ENCODE measurements at regions not wholly inside any gene's neighbourhood (a gene's known extent, or its start where the extent isn't known, plus 50 kb on each side); places are given as distances from the start of the nearest gene placed in this dataset.

DNA sequence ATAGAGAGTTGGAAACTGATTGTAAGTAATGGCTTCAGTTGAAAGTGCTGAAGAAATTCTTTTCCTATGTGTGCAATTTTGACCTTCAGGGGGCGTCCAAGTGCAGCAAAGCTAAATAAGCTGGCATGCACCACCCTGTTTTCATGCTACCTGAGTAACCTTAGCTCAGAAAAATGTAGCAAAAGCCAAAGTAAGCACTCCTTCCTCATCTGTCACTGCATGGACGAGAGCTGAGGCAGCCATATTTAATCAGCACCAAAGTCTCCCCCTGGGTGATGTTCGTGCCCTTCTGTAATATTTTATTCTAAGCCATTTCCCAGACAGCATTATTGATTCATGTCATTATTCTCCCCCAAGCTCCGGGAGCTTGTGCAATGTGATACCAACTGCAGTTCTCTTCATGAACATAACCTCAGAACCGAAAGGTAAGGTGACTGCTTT is 123.1 kb downstream of the RPS12 start:
- DNase-seq, result no peak

DNA sequence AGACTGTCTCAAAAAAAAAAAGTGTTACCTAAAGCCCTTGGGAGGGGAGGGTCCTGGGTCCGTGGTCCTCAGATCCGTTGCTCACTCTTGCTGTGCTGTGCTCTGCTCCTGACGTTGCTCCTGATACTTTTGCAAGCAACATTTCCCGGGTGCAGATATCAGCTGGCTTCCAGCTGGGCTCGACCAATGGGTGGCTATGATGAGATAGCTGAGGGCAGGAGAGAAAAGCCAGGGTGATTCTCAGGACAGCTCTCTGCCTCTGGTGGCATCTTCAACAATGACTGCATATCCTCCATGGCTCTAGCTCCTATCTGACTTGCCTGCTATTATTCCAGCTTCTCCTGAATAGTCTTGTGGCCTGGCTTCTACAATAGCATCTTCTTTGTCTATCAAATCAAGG is 134.5 kb downstream of the RPS12 start:
- no peak for DNase-seq

DNA sequence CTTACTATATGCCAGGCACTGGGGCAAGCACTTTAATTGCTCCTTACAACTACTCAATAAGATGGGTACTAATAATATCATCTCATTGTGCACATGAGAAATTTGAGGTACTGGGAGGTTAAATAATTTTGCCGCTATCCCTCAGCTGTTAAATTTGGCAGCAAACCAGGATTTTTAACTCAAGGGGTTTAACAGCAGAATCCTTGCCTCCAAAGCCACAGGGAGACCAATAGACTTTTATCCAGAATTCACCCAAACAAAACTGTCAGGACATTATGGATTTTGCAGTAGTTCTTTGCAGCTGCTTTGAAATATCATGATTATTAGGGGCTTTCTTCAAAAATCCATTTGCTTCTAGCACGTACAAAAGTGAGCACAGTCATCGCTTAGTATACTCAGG is 136.2 kb downstream of the RPS12 start:
- DNase-seq, result no peak

DNA sequence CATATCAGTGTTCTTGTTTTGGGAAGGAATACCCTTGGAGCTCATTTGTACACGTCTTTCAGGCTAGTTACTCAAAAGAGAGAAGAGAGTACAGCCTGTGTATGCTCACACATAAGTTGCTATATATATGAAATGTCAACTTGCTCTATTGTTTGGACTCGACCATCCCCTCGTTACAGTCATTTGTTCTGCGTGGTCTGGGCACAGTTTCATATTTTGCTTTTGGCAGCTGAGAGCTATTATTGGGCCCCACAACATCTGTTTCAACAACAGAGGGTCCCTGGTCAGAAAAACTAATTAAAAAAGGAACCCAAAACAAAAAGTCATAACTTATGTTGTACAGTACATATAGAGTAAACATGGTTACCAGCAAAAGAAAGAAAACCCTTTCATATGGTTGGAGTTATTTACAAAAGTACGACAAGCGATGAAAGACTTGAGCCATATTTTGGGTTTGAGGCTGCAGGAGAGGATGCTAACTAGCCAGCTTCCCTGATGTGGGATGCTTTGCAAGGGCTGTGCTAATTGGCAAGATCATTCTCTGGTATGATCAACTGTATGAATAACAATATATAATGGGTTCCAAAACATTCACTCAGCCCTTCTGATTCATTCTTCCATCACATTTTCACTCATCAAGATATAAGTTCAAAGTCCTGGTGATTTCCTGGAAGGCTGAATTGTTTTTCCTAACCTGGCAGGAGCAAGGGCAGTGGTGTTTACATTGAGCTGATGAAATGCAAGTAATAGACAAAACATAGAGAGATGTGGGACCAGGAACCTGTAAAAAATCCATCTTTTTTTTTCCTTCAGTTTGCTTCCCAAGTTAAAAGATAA is 137.9 kb downstream of the RPS12 start:
- no peak for DNase-seq

DNA sequence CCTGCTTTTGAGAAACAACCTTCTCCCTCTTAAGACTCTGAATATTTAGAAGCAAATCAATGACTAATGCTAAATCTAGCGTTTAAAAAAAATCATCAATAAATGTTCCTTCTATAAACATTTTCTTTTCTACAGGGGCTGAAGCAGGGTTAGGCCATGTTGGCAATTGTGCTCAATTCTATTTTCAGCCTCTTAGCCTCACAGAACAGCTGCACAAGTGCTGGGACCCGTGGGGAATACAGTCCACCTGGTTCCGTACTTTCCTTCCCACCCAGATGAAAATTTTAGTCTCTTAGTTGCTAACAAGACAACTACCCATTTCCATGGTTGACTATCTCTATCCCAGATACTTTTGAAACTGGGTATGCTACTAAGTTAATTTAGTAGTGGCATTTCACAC is 138.6 kb downstream of the RPS12 start:
- no peak for DNase-seq

DNA sequence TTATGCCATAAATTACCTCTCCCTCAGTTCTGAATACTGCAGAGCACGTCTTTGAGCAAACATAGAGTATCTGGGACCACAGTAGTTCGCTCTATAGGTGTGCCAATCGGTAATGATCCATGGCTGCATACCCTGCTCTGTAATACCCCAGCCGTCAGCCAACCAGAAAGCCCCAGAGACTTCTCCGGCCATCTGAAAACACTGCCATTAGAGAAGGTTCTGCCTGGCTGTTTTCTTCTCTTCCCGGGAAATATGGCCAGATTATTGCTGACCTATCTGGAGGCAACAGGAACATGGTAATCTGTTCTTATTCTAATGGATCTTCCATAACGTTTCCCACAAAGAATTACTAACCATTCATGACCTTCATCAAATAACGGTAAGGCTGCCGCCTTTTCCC is 139.9 kb downstream of the RPS12 start:
- DNase-seq, result no peak

DNA sequence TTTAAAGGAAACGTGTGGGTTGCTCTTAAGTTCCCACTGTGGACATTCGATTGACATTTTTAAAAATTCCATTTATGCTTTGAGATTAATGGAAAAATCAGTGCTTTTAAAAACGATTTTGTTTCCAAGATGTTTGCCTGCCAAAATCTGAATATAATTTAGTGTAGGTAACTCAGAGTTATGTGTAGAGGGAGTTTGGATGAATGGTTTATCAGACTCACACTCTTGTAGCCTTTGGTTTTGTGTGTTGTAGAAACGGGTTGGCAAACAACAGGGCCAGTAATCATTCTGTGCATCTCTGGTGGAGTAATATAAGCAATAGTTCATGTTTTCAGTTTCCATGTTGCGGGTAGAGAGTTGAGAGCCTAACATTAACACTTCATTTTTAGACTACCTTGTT is 140.6 kb downstream of the RPS12 start:
- DNase-seq, result no peak

DNA sequence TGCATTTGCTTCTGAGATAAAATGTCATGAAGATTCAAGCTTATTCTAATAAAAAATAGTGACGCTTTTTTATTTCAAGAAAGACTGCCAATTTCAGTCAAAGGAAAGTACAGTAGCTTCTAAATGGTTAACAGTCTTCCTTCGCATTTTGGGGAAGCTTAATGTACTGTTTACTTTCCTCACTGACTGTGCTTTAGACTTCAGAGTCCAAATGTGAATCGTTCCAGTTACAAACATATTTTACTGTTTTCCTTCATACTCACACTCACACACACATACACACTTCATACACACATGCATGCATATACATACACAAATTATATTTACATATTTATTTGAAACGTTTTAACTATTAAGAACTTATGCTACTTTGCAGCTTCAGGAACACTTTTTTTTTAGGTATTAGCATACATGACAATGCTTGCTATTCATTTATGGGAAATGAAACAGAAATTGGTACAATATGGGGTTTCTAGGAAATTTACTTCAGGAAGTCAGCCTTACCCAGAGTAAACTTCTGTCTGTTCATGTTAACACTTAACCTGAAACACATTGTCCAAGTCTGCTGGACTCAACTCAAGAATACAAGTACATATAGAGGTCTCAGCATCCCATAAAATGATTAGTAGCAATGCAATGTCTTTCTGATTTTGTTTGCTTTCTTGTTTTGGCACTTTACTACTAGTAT is 145.4 kb downstream of the RPS12 start:
- DNase-seq, result no peak

DNA sequence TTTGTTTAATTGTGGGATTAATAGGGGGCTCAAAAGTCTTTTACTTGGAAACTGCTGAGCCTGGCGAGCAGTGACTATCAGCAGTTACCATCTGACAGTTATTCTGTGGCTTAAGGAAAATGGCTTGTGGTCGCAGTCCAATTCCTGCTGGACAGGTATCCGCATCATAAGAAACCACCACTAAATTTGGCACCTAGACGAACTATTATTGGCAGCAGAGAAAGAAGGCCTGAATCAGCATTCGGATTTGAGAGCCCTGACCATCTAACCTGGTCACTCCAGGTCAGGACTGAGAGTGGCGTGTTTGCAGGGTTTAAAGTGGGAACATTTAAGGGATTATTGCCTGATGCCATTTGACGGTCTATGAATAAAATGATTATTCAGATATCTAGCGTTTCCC is 146.4 kb downstream of the RPS12 start:
- no peak for DNase-seq

DNA sequence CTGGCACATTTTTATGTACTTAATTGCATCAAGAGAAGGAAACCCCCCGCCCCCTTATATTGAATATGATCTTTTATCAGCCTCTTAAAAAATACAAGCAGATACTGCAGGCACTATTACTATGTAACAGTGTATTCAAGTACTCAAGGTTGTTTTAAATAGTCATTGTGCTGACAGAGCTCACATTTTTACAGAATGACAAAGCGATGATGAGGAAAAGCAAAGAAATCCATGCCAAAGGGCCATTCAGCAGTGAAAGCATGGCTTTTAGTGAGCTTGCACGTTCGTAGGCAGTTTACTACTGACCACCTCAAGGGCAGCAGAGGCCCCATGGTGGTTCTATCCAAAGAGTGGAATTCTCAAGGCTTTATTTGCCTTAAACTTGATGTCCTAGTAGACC is 146.8 kb downstream of the RPS12 start:
- no peak for DNase-seq

DNA sequence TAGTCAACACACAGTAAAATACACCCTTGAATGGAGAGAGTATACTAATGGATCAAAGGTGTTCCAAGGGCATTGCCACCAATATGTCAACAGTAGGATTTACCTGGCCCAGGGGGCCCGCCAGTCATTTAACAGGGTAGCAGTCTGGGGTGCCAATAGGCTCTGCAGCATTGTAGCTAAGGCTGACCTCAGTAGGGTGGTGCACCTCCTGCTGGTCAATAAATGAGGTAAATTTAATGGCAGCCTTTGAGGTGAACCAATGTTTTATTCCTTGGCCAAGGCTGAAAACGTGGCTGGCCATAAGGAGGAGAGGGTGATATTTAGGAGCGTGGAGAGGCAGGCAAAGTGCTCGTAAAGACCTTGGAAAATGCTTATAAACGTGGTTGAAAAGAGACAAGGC is 147.2 kb downstream of the RPS12 start:
- DNase-seq, result no peak

DNA sequence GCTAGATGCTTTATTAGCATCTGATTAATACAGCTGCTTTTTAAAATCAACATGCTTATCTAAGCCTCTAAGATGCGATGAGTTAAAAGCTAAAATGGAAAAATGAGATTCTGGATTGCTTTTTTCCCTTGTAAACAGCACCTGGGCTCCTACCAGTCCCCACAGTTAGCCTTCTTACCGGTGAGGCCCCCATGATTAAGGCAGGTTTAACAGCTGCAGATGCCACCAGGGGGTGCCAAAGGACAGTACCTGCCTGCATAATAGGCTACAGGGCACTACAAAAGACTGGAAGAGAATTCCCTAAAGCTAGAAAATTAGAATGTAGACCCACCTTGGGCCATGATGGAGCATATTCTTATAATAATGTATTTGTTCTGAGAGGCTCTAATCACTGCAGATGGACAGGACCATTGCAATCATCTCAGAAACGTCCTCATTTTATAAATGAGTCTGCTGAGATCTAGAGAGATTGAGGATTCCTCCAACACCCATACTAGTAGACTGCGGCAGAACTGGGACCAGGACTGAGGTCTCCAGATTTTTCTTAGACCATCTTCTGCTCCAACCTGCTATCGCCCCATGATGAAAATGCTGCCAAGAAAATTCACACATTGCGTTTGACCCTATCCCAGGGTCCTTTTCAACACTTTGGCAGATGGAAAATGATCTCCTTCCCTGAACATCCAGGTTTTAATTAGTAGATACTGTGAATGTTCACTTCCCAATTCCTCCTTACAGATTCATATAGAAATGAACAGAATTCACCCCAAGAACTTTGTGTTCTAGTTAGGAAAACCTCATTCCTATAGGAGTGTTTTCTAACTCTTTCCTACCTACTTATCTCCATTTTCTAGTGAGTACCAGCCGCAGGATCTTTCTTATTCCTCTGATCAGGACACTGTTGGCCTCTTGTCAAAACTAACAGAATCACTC is 148.8 kb downstream of the RPS12 start:
- peak; percentile 35 for DNase-seq

DNA sequence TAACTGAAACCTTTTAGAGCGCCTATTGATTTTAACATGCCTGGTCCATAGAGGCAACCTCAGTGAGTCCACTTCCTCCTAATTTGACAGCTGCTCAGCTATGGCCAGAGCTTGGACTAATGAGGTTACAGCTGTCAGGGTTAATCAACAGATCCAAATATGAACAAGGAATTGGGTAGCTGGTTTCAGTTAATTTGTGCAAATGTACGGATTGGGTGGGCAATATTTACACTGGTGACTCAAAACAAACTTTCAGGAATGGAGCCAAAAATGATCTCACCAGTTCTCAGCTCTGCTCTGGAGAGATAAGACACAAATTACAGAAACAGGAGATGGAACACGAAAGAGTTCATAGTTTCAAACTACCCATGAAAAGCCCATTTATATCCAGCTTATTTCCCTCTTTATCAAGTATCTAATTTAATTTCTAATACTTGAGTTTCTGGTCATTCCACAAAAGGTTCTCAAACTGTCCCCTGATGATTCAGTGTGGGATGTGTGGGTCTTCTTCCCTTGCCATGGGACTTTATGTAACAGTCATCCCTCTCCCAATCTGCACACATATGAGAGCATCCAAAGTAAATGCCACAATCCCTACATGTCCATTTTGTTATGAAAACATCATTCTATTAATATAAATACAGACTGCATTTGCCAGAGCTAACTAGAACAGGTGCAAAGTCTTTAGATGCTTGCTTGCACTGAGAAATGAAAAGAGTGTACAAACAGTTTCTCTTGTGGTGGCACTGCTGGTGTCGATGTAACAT is 149.9 kb downstream of the RPS12 start:
- DNase-seq, result no peak

DNA sequence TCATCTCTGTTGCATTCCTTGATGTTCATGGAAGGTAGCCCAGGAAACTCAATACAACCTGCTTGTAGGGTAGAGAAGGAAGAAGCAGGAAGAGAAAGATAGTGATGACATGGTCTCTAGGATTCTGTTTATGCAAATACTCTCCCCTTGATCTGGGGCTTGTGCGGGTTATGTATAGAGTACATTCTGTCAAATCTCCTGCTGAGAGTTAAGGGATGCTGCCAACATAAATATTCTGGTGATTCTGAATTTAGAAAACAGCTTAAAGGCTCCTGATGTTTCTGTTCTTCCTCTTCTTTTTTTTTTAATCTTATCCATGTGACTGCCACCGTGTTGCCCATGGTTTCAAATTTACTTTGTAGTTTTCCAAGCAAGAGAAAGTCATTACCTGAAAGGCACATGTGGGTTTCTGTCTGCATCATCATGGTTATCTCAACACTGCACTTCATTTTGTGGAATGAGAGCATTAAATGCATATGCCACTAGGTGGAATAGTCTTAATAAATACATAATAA is 150.6 kb downstream of the RPS12 start:
- no peak for DNase-seq

DNA sequence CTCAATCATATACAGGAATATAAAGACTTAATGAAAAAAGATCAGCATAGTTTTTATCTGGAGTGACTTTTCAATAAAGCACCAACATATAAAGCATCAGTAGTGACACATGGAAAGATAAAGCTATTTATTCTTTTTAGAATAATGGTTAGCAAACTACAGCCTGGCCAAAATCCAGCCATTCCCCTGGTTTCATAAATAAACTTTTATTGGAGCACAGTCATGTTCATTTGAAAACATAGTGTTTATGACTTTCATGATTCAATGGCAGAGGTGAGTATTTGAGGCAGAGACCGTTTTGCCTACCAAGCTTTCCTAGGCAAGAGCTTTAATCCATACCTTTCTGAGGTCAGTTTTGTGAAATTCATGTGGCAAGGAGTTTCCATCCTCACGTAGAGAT is 153.5 kb downstream of the RPS12 start:
- DNase-seq, result no peak

DNA sequence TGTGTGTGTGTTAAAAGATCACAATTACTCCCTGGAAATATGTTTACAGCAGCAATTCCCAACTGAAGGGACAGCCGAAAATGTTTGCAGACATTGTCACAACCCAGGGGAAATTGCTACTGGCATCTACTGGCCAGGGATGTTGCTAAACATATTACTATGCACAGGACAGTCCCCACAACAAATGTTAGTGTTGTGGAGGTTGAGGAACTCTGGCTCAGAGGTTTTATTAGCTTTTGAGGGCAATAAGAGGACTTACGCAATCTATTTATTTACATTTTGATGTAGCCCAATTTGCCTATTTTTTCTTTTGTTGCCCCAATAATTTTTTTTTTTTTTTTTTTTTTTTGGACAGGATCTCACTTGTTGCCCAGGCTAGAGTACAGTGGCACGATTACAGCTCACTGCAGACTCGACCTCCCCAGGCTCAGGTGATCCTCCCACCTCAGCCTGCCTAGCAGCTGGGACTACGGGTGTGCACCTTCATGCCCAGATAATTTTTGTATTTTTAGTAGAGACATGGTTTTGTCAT is 154.1 kb downstream of the RPS12 start:
- DNase-seq, result no peak

DNA sequence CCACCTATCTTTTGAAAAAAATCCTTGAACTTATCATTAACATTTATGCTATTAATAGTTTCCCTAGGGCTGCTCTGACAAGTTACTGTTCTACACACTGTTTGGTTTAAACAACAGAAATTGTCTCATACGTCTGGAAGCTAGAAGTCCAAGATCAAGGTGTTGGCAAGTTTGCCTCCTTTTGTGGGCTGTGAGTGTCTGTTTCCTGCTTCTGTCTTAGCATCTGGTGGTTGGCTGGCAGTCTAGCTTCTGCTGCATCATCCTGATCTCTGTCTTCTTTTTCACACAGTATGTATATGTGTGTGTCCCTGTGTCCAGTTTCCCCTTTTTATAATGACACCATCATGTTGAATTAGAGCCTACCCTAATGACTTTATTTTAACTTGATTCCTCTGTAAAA is 154.8 kb downstream of the RPS12 start:
- DNase-seq, result no peak

DNA sequence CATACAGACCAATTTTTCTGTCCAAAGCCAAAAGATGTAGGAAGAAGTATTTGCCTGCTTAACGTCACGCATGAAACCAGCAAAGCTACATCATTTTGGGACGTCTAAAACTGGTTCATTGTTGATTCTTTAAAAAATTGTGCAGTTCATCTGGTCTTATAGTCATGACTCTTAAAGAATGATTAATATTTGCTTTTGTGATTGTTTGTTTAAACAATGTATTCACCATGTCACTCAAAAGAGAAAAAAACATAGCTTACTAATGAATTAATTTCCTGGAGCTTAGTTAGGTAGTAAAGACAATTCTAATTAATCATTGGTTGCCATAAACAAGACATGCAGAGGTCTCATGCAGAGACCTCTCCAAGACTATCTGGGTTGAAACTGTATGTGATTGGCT is 157.3 kb downstream of the RPS12 start:
- DNase-seq, result no peak

DNA sequence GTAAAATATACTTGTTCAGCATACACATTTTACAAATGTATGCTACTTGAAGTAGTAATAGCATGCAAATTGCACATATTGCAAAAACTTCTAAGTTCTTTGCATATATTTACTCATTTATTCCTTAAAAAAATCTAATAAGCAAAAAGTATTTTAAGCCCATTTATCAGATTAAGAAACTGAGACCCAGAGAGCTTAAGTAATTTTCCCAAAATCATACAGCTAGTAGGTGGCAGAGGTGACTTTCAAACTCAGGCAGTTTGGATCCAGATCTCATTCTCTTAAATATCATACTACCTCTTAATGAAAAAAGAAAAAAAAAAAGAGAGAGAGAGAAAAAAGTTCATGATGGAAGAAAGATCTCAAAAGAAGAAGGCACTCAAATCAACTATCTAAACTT is 157.9 kb downstream of the RPS12 start:
- no peak for DNase-seq

DNA sequence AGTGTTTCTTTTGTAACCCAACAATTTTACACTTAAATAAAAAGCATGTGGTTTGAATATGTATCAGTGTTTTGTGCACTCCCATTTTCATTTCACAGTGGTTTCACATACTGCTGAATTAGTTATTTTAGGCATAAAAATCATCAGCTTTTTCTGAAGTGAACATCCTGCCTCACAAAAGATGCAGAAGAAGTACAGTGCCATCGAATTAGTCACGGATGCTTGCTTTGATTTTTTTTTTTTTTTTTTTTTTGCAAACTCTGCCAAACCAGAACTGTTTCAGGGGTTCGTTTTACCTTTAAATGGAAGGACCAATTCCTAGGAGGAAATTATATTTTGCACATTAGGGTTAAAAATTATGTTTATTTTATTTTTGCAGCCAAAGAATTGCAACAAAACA is 158.6 kb downstream of the RPS12 start:
- no peak for DNase-seq

DNA sequence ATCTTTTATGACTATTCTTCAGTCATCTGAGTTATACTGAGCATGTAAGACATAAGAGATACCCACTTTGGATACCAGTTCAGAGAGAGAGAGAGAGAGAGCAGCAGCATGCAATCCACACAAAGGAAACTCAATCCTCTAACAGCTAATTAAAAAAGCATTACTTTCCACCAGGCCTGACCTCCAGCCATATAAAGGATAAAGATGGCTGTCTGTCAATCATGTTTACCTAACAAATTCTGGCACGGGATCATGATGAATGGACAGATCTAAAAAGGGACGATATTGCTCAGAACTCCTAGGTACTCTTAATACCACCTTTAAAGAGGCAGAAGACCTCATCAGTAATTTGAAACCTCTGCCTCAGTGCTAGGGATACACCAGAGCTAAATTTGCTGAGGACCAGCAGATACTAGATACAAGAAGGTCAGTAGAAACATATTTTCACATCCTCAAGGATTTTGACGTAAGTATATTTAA is 159.2 kb downstream of the RPS12 start:
- DNase-seq, result no peak

DNA sequence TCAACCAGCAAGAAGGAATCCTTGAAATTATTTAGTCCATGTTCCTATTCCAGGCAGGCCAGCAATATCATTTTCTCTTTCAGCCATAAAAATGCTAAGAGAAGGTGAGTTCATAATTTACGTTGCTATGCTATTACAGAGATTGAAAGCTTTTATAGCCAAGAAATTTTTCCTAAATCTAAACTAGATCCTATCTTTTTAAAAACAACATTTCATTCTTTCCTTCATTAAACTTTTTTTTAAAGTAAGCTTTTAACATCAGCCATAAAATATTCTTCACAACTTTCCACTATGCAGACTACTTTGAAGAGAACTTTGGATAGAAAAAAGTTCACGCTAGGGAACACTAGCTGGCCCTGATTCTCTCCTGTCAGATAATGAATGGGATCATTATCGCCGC is 159.8 kb downstream of the RPS12 start:
- DNase-seq, result no peak
